ENCODE measurements at regions not wholly inside any gene's neighbourhood (a gene's known extent, or its start where the extent isn't known, plus 50 kb on each side); places are given as distances from the start of the nearest gene placed in this dataset.
A peak's percentile ranks its signal among the peaks of the same experiment; 100 is the strongest.

GRCh38 chr13:78256484-78256883 lies 337.9 kb upstream of the EDNRB start:
- TF ChIP-seq POLR2AphosphoS5 (IDR thresholded peaks at IDR 0.05) (no peak), POLR2A (IDR thresholded peaks at IDR 0.05) (no peak), CTCF (IDR thresholded peaks at IDR 0.05 in 8 of 11, conservative IDR thresholded peaks at IDR 0.05 in 3 of 11) (no peak)
- WGBS, 5 donors, result 90 to 97% (median 93%) methylated on average over 1 of the region's 1 CpG
- Histone ChIP-seq H3K27me3 (replicated peaks in 1 of 7) (no peaks in the 10 kb centered on the region), H3K4me1 (no peaks in the 10 kb centered on the region), H3K9me3 (peaks cover 0 to 10% (median 7%) of the 10 kb centered on the region in 8 donors), H3K27ac (no peak overlapping the region), H3K4me3 (no peak overlapping the region), H3K36me3 (no peaks in the 10 kb centered on the region)
- no peak for DNase-seq
- intact Hi-C loops (cut with DNase I; ENCODE audit: low total_unique reads), result no loop called here

- Histone ChIP-seq H3K36me3 (no peaks in the 10 kb centered on the region), H3K27me3 (replicated peaks in 1 of 7) (no peaks in the 10 kb centered on the region), H3K27ac (no peak overlapping the region), H3K4me3 (no peak overlapping the region), H3K4me1 (no peaks in the 10 kb centered on the region), H3K9me3 (no peaks in the 10 kb centered on the region)
- DNase-seq, result no peak
- intact Hi-C loops (cut with DNase I; ENCODE audit: low total_unique reads), result no loop called here
- WGBS, 5 donors, result 82 to 93% (median 90%) methylated on average over 3 of the region's 3 CpGs
- no peak for TF ChIP-seq POLR2AphosphoS5 (IDR thresholded peaks at IDR 0.05)
- no peak for TF ChIP-seq CTCF (IDR thresholded peaks at IDR 0.05 in 8 of 11, conservative IDR thresholded peaks at IDR 0.05 in 3 of 11)
- no peak for TF ChIP-seq POLR2A (IDR thresholded peaks at IDR 0.05)
Observed at GRCh38 chr13:78254113-78254512, 335.5 kb upstream of the EDNRB start.

- no peak for TF ChIP-seq CTCF (IDR thresholded peaks at IDR 0.05 in 8 of 11, conservative IDR thresholded peaks at IDR 0.05 in 3 of 11)
- TF ChIP-seq POLR2A (IDR thresholded peaks at IDR 0.05), result no peak
- TF ChIP-seq POLR2AphosphoS5 (IDR thresholded peaks at IDR 0.05), result no peak
- no peaks in the 10 kb centered on the region for H3K36me3 ChIP-seq
- H3K4me1 ChIP-seq, result no peaks in the 10 kb centered on the region
- no peaks in the 10 kb centered on the region for H3K9me3 ChIP-seq
- H3K4me3 ChIP-seq, result no peak overlapping the region
- DNase-seq, result no peak
- H3K27ac ChIP-seq, result no peak overlapping the region
- intact Hi-C loops (cut with DNase I; ENCODE audit: low total_unique reads), result no loop called here
- H3K27me3 ChIP-seq (replicated peaks in 1 of 7), result no peaks in the 10 kb centered on the region
Observed at GRCh38 chr13:78247362-78247761, 328.7 kb upstream of the EDNRB start.

- H3K4me3 ChIP-seq, result no peak overlapping the region
- no peaks in the 10 kb centered on the region for H3K9me3 ChIP-seq
- no peak for DNase-seq
- H3K4me1 ChIP-seq, result no peaks in the 10 kb centered on the region
- no peaks in the 10 kb centered on the region for H3K27me3 ChIP-seq (replicated peaks in 1 of 7)
- H3K36me3 ChIP-seq, result no peaks in the 10 kb centered on the region
- peak in 5 of 11 experiments; percentile 10 to 27 (median 23) for TF ChIP-seq CTCF (IDR thresholded peaks at IDR 0.05 in 8 of 11, conservative IDR thresholded peaks at IDR 0.05 in 3 of 11)
- no peak for TF ChIP-seq POLR2A (IDR thresholded peaks at IDR 0.05)
- intact Hi-C loops (cut with DNase I; ENCODE audit: low total_unique reads), result loop anchor here (5.0 kb wide), 1 partner anchor 736 kb away; no protein-coding TSS in a partner anchor
- 5 to 13% (median 9%) methylated on average over 4 of the region's 4 CpGs for WGBS, 5 donors
- H3K27ac ChIP-seq, result no peak overlapping the region
Observed at GRCh38 chr13:78241278-78241919, 322.8 kb upstream of the EDNRB start.
